ENCODE measurements at regions not wholly inside any gene's neighbourhood (a gene's known extent, or its start where the extent isn't known, plus 50 kb on each side); places are given as distances from the start of the nearest gene placed in this dataset.
"Not testable (repeated sequence)": the region's sequence is repeated elsewhere in the genome, so short reads cannot be mapped to it uniquely, and the experiment has no call there.

DNA sequence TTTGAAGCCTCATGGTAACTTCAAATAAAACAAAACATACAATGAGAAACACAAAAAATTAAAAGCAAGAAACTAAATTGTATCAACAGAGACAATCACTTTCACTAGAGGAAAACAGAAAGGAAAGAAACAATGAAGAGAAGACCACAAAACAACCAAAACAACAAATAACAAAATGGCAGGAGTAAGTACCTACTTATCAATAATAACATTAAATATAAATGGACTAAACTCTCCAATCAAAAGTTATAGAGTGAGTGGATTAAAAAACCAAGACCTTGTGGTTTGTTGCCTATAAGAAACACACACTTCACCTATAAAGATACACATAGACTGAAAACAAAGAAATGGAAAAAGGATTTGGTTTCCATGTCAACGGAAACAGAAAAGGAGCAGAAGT lies 830.1 kb upstream of the TMEFF2 start:
- no peak for DNase-seq
- ChIA-PET CTCF (no interaction called here), POLR2A (no interaction called here)
- H3K36me3 Mint-ChIP-seq: no peaks in the 10 kb centered on the region
- H3K27ac Mint-ChIP-seq: no peak overlapping the region
- peaks cover 17% of the 10 kb centered on the region for H3K9me3 Mint-ChIP-seq
- H3K27me3 Mint-ChIP-seq: no peaks in the 10 kb centered on the region
- H3K4me1 Mint-ChIP-seq (ENCODE audit: low read depth): no peaks in the 10 kb centered on the region
- intact Hi-C loops (cut with micrococcal nuclease): no loop called here
- H3K4me3 Mint-ChIP-seq: no peak overlapping the region

DNA sequence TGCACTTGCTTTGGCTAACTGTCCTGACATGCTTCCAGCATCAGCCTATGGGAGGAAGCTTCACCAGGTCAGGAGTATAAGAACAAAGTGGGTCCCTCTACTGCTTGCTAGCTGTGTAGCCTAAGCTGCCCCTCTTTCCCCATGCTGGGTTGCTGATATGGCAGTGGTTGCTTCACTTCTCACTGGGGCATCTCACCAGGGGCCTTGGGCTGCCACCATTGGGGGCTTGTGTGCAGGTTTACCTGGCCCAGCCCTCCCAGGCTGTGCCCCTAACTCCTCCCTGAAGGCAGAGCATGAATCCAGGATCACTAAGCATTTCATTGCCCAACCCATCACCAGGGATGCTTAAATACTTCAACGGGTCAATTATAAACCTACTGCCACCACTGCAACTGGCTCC lies 817.1 kb upstream of the TMEFF2 start:
- no peak for DNase-seq
- H3K4me1 Mint-ChIP-seq (ENCODE audit: low read depth): no peaks in the 10 kb centered on the region
- intact Hi-C loops (cut with micrococcal nuclease): no loop called here
- H3K27ac Mint-ChIP-seq: no peak overlapping the region
- no peak overlapping the region for H3K4me3 Mint-ChIP-seq
- POLR2A ChIA-PET: no interaction called here
- no peaks in the 10 kb centered on the region for H3K9me3 Mint-ChIP-seq
- H3K36me3 Mint-ChIP-seq: no peaks in the 10 kb centered on the region
- CTCF ChIA-PET: no interaction called here
- no peaks in the 10 kb centered on the region for H3K27me3 Mint-ChIP-seq

DNA sequence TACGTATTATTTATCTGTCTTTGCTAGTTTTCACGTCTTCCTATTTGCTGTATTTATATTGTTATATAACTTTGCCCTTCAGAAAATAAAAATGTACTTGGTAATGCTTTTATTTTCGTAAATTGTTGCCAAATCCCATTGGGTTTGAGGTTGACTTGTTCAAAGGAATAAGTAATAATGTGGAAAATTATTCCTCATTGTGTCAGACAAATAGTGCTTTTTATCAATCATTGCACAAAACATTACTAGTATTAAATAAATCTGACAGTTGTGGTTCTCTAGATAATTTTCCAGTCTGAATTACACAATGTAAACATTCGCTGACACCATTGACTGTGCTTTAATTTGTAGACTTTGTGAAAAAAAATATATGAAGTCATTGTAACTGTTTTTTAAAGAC lies 798.3 kb upstream of the TMEFF2 start:
- intact Hi-C loops (cut with micrococcal nuclease): no loop called here
- CTCF ChIA-PET: no interaction called here

DNA sequence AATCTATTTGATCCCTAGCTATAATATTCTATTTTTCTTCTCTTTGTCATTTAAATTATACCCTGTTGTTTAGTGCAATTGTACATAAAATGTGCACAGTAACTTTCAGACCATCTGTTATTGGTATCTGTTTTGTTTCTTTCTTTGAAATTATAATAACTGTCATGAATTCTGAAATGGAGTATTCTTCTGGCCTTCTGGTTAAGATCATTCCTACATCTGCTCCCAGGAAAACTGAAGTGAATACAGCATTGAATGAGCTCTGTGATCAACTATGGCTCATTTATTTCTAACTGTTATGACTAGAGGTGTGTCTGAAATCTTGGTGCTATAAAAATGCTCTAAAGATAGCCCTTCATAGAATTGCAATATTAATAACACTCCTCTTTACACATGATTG lies 788.4 kb upstream of the TMEFF2 start:
- no peak overlapping the region for H3K27ac Mint-ChIP-seq
- intact Hi-C loops (cut with micrococcal nuclease): no loop called here
- no peaks in the 10 kb centered on the region for H3K4me1 Mint-ChIP-seq (ENCODE audit: low read depth)
- DNase-seq: no peak
- H3K27me3 Mint-ChIP-seq: no peaks in the 10 kb centered on the region
- ChIA-PET POLR2A (no interaction called here), CTCF (no interaction called here)
- no peaks in the 10 kb centered on the region for H3K36me3 Mint-ChIP-seq
- H3K4me3 Mint-ChIP-seq: no peak overlapping the region
- H3K9me3 Mint-ChIP-seq: no peaks in the 10 kb centered on the region

More for the DNA sequence above, 798.3 kb upstream of the TMEFF2 start:
- Mint-ChIP-seq H3K4me3 (no peak overlapping the region), H3K27ac (no peak overlapping the region), H3K9me3 (peaks cover 8% of the 10 kb centered on the region), H3K4me1 (ENCODE audit: low read depth) (no peaks in the 10 kb centered on the region), H3K36me3 (no peaks in the 10 kb centered on the region), H3K27me3 (no peaks in the 10 kb centered on the region)
- POLR2A ChIA-PET: no interaction called here
- no peak for DNase-seq

DNA sequence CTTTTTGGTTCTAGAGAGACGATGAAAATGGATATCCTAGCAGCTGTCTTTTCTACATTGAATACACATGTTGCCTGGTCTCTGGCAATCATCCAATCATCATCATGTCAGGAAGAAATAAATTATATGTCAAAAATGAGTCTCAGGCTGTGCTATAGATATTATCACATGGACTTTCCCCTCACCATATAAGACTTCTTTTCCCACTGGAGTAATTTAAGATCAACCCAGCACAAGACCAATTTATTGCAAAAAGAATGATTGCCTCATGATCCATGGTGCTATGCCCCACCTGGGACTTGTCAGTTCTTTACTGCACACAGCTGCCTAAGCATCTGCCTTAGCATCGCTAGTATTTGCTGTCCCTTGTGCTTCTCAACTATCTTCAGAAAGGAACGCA lies 783.7 kb upstream of the TMEFF2 start:
- Mint-ChIP-seq H3K4me1 (ENCODE audit: low read depth) (no peaks in the 10 kb centered on the region), H3K36me3 (no peaks in the 10 kb centered on the region), H3K9me3 (no peaks in the 10 kb centered on the region), H3K27ac (no peak overlapping the region), H3K4me3 (no peak overlapping the region), H3K27me3 (no peaks in the 10 kb centered on the region)
- no peak for DNase-seq
- ChIA-PET CTCF (no interaction called here), POLR2A (no interaction called here)
- intact Hi-C loops (cut with micrococcal nuclease): no loop called here

DNA sequence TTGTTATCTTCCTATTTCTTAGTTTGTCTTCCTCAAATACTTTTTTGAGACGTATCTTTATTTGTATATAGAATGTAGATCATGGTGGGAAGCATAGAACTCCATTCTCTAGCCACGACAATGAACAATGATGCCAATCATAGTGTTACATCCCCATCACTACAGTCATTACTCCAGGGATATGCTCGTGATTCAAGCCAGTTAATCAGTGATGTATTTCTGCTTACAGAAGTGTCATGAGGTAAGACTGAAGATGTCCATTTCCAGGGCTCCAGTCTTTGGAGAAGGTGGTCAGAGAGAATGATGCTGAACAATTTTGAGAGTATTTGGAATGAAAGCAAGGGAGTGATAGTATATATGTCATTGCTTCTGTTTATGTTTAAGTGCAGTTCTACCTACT lies 777.2 kb upstream of the TMEFF2 start:
- Mint-ChIP-seq H3K27me3 (no peaks in the 10 kb centered on the region), H3K9me3 (no peaks in the 10 kb centered on the region), H3K4me1 (ENCODE audit: low read depth) (no peaks in the 10 kb centered on the region), H3K4me3 (no peak overlapping the region), H3K27ac (no peak overlapping the region), H3K36me3 (no peaks in the 10 kb centered on the region)
- no peak for DNase-seq
- POLR2A ChIA-PET: no interaction called here
- CTCF ChIA-PET: no interaction called here
- intact Hi-C loops (cut with micrococcal nuclease): no loop called here

DNA sequence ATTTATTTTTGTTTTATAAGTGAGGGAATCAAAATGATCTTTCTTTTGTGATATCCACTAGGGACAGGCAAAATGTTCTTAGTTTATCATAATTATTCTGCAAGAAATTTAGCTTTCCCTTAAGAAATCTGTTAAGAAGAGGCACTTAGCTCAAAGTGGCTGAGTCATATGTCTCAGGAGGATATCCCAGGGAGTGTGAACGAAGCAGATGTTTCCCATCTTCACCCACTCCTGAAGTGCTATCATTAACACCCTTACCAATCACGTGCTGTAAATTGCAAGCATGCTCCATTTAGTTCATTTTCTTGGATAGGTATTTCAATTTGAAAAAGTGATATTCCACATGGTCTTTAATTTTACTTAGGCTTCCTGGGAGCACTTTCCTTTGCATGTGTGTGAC lies 774.3 kb upstream of the TMEFF2 start:
- ChIA-PET POLR2A (no interaction called here), CTCF (no interaction called here)
- no peaks in the 10 kb centered on the region for H3K9me3 Mint-ChIP-seq
- no peaks in the 10 kb centered on the region for H3K36me3 Mint-ChIP-seq
- no peaks in the 10 kb centered on the region for H3K4me1 Mint-ChIP-seq (ENCODE audit: low read depth)
- H3K27ac Mint-ChIP-seq: no peak overlapping the region
- no peak overlapping the region for H3K4me3 Mint-ChIP-seq
- no peaks in the 10 kb centered on the region for H3K27me3 Mint-ChIP-seq
- DNase-seq: no peak
- intact Hi-C loops (cut with micrococcal nuclease): no loop called here

DNA sequence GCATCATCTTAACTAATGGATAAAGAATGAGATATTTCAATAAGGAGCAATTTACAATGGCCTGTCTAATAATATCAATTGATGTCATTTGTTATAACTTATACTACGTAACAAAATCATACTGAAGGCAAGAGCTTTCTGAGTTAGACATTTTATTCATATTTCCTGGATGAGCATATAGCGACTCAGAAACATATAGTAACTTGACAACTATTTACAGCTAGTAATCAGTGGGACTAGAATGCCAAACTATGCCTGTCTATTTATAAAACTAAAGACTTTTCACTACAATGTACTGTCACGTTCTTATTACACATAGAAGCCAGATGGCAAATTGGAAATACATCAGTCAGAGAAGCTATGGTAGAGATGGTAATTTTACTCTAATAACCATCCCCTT lies 766.2 kb upstream of the TMEFF2 start:
- ChIA-PET CTCF (no interaction called here), POLR2A (no interaction called here)
- DNase-seq: no peak
- H3K27ac Mint-ChIP-seq: no peak overlapping the region
- H3K27me3 Mint-ChIP-seq: no peaks in the 10 kb centered on the region
- H3K9me3 Mint-ChIP-seq: no peaks in the 10 kb centered on the region
- H3K4me3 Mint-ChIP-seq: no peak overlapping the region
- H3K36me3 Mint-ChIP-seq: no peaks in the 10 kb centered on the region
- intact Hi-C loops (cut with micrococcal nuclease): no loop called here
- no peaks in the 10 kb centered on the region for H3K4me1 Mint-ChIP-seq (ENCODE audit: low read depth)

DNA sequence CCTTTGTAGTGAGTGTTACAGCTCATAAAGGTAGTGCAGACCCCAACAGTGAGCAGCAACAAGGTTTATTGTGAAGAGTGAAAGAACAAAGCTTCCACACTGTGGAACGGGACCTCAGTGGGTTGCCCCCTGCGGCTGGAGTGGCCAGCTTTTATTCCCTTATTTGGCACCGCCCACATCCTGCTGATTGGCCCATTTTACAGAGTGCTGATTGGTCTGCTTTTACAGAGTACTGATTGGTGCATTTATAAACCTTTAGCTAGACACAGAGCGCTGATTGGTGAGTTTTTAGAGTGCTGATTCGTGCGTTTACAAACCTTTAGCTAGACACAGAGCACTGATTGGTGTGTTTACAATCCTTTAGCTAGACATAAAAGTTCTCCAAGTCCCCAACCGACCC lies 763.9 kb upstream of the TMEFF2 start:
- POLR2A ChIA-PET; H3K4me3 Mint-ChIP-seq; H3K27me3 Mint-ChIP-seq; H3K36me3 Mint-ChIP-seq; H3K4me1 Mint-ChIP-seq (ENCODE audit: low read depth); CTCF ChIA-PET; intact Hi-C loops (cut with micrococcal nuclease); H3K27ac Mint-ChIP-seq; H3K9me3 Mint-ChIP-seq; DNase-seq: not testable (repeated sequence)

DNA sequence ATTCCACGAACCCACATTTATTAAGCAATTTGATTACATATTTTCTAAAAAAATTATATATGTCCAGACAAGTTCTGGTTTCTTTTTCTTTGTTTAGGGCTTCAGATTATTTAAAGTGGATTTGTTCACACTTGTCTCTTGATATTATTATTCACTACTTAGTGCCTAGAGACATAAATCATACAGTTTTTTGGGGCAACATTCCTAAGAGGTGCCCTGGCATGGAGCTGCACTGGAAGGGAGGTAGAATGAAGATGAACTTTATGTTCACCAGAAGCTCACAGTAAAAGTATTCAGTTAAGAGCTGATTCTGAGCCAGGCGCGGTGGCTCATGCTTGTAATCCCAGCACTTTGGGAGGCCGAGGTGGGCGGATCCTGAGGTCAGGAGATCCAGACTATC lies 762.7 kb upstream of the TMEFF2 start:
- no peak overlapping the region for H3K27ac Mint-ChIP-seq
- H3K4me3 Mint-ChIP-seq: no peak overlapping the region
- ChIA-PET CTCF (no interaction called here), POLR2A (no interaction called here)
- H3K27me3 Mint-ChIP-seq: no peaks in the 10 kb centered on the region
- no peak for DNase-seq
- H3K9me3 Mint-ChIP-seq: peaks cover 3% of the 10 kb centered on the region
- H3K4me1 Mint-ChIP-seq (ENCODE audit: low read depth): no peaks in the 10 kb centered on the region
- intact Hi-C loops (cut with micrococcal nuclease): no loop called here
- no peaks in the 10 kb centered on the region for H3K36me3 Mint-ChIP-seq

DNA sequence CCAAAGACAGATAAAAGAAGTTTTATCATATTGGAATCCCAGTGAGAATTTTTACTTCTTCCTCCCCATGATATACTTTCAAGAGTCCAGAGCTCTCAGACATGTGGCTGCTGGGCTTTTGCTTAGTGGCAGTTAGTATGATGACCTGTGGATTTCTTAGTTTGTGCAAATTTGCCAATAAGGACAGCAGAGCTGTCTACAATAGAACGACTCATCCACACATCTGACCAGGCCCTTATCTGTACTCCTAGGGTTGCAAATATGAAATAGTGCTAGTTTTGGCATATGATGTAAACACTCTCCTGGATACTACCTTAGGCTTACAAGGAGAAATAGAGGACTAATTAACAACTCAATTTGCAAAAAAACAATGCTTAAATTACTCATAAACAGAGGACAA lies 758.4 kb upstream of the TMEFF2 start:
- Mint-ChIP-seq H3K36me3 (no peaks in the 10 kb centered on the region), H3K27me3 (no peaks in the 10 kb centered on the region), H3K4me1 (ENCODE audit: low read depth) (no peaks in the 10 kb centered on the region), H3K9me3 (peaks cover 3% of the 10 kb centered on the region), H3K4me3 (no peak overlapping the region), H3K27ac (no peak overlapping the region)
- ChIA-PET CTCF (no interaction called here), POLR2A (no interaction called here)
- DNase-seq: no peak
- intact Hi-C loops (cut with micrococcal nuclease): no loop called here

DNA sequence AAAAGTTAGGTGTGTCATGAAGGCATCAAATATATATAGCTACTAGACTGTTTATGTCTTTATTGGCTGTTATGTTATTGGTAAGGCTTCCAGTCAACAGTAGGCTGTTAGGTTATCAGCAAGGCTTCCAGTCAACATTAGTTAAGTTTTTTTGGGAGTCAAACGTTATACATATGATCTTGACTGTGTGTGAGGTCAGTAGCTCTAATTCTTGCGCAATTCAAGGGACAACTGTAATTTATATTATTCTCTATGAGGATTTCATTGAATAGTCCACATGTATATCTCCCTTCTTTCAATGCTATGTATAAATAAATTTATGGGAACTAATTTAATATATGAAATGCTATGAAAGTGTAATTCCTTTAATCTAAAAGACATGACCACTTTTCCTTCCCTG lies 757.5 kb upstream of the TMEFF2 start:
- DNase-seq: no peak
- H3K4me3 Mint-ChIP-seq: no peak overlapping the region
- no peaks in the 10 kb centered on the region for H3K27me3 Mint-ChIP-seq
- ChIA-PET POLR2A (no interaction called here), CTCF (no interaction called here)
- intact Hi-C loops (cut with micrococcal nuclease): no loop called here
- peaks cover 3% of the 10 kb centered on the region for H3K9me3 Mint-ChIP-seq
- no peaks in the 10 kb centered on the region for H3K4me1 Mint-ChIP-seq (ENCODE audit: low read depth)
- no peak overlapping the region for H3K27ac Mint-ChIP-seq
- H3K36me3 Mint-ChIP-seq: no peaks in the 10 kb centered on the region

DNA sequence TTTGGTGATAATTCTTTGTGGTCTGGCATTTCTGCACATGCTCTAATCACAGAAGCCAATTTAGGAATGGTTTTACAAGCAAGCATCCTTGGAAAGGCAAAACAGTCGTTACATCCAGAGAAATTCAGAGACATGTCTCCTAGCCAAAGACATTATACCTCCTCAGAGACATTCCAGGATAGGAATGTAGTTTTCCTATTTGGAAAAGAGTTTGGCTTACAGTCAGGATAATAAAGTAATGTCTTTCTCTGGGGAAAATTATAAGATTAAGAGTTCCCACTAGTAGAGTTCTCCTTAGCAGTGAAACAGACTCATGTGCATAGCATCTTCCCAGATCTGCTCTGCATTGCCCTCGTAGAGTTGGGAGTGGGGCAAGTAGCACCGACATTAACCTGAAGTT lies 753.6 kb upstream of the TMEFF2 start:
- Mint-ChIP-seq H3K4me3 (no peak overlapping the region), H3K36me3 (no peaks in the 10 kb centered on the region), H3K27me3 (no peaks in the 10 kb centered on the region)

DNA sequence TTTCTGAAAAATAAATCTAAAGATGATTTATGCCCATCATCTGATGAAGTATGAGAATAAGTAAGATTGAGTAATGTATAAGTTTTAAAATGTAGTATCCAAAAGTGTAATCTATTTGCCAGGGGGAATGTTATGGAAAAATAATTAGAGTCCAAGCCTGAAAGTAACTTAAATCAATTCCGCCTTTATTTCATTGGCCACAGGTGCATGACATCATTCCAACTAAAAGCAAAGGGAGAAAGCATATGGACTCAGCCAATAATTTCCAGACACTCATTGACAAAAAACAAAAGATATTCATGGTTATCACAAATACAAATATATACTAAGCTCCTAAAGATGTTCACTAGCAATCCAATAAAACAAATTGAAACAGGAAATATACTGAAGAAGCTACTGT lies 752.6 kb upstream of the TMEFF2 start:
- H3K27ac Mint-ChIP-seq: no peak overlapping the region
- no peaks in the 10 kb centered on the region for H3K4me1 Mint-ChIP-seq (ENCODE audit: low read depth)
- intact Hi-C loops (cut with micrococcal nuclease): no loop called here
- DNase-seq: no peak
- ChIA-PET CTCF (interaction anchor here (0.6 kb wide), 1 partner anchor 217 kb away, joined by 4 read pairs; no protein-coding TSS in a partner anchor), POLR2A (no interaction called here)
- H3K4me3 Mint-ChIP-seq: no peak overlapping the region
- H3K36me3 Mint-ChIP-seq: no peaks in the 10 kb centered on the region
- no peaks in the 10 kb centered on the region for H3K27me3 Mint-ChIP-seq
- H3K9me3 Mint-ChIP-seq: no peaks in the 10 kb centered on the region

More for the DNA sequence above, 753.6 kb upstream of the TMEFF2 start:
- intact Hi-C loops (cut with micrococcal nuclease): no loop called here
- Mint-ChIP-seq H3K9me3 (no peaks in the 10 kb centered on the region), H3K27ac (no peak overlapping the region), H3K4me1 (ENCODE audit: low read depth) (no peaks in the 10 kb centered on the region)
- POLR2A ChIA-PET: no interaction called here
- CTCF ChIA-PET: no interaction called here
- DNase-seq: no peak

Measured in activated CD4-positive, alpha-beta memory T cell treated with anti-CD3 and anti-CD28 coated beads for 36 hours (primary cell).